A673 (cell line): ENCODE measurements at regions not wholly inside any gene's neighbourhood (a gene's known extent, or its start where the extent isn't known, plus 50 kb on each side); places are given as distances from the start of the nearest gene placed in this dataset.

Source experiments
- BruUV-seq: library from RNA; stranded (reverse); fragments of 400-500 nt; replicated peaks from 2 replicates; lab custom pipeline; 2021; lab: Mats Ljungman, UMichigan
- CTCF ChIA-PET: fragments of 300-600 bp; sonication (Branson Sonifier 250); formaldehyde crosslinking; loops from one replicate; lab custom pipeline; 2022; ENCODE audit warnings: antibody characterized with exemption; lab: Charles Lee
- POLR2A ChIA-PET: fragments of 300-600 bp; sonication (Branson Sonifier 250); formaldehyde crosslinking; loops from one replicate; lab custom pipeline; 2022; ENCODE audit warnings: antibody characterized with exemption; ENCODE audit not compliant: low non-redundant PET; lab: Charles Lee
- DNase-seq: peaks from one replicate; pipeline ENCODE4 v3.0.0-alpha.2; 2015; ENCODE audit warnings: low spot score
- H3K27ac ChIP-seq: fragments of 200-600 bp; sonication (generic); 2 replicates; pipeline ENCODE4 v1.5.1; 2016; ENCODE audit warnings: mixed run types, low read depth, mild to moderate bottlenecking, mixed read lengths, antibody characterized with exemption, low read length; ENCODE audit not compliant: poor library complexity, severe bottlenecking
- H3K27me3 ChIP-seq: fragments of 200-600 bp; sonication (generic); replicated peaks from 2 replicates; pipeline ENCODE4 v1.6.1; 2017; ENCODE audit warnings: mixed run types, low read depth, mild to moderate bottlenecking, mixed read lengths, antibody characterized with exemption, low read length; ENCODE audit not compliant: insufficient read depth, poor library complexity
- H3K36me3 ChIP-seq: fragments of 200-600 bp; sonication (generic); 2 replicates; pipeline ENCODE4 v1.6.1; 2016; ENCODE audit warnings: mixed run types, mild to moderate bottlenecking, mixed read lengths, antibody characterized with exemption, low read length; ENCODE audit not compliant: insufficient read depth, poor library complexity, severe bottlenecking
- H3K4me1 ChIP-seq: fragments of 200-600 bp; sonication (generic); 2 replicates; pipeline ENCODE4 v1.6.1; 2017; ENCODE audit warnings: mixed run types, mild to moderate bottlenecking, mixed read lengths, antibody characterized with exemption, low read length; ENCODE audit not compliant: insufficient read depth, poor library complexity, severe bottlenecking
- H3K4me3 ChIP-seq: fragments of 200-600 bp; sonication (generic); 2 replicates; pipeline ENCODE4 v1.5.1; 2016; ENCODE audit warnings: low read depth, mixed run types, mild to moderate bottlenecking, mixed read lengths, low read length; ENCODE audit not compliant: poor library complexity, severe bottlenecking
- H3K9me3 ChIP-seq: fragments of 200-600 bp; sonication (generic); 2 replicates; pipeline ENCODE4 v1.6.1; 2016; ENCODE audit warnings: mixed run types, low read depth, mild to moderate bottlenecking, mixed read lengths, antibody characterized with exemption, low read length; ENCODE audit not compliant: poor library complexity, severe bottlenecking
- EZH2 ChIP-seq: fragments of 200-600 bp; sonication (generic); IDR thresholded peaks from 2 replicates; pipeline ENCODE4 v1.6.1; 2017; ENCODE audit warnings: borderline replicate concordance, low read depth, mild to moderate bottlenecking, mixed read lengths, antibody characterized with exemption, low read length; ENCODE audit not compliant: poor library complexity, severe bottlenecking
- intact Hi-C: fragments of 100-400 bp; cut with micrococcal nuclease; formaldehyde crosslinking; loops from one replicate; pipeline ENCODE4 v1.10.0; 2022; ENCODE audit not compliant: unreplicated experiment
- TF ChIP-seq, protein P1 (sequence below): fragments of 300-800, 200-600 bp; sonication (generic); conservative IDR thresholded peaks from 2 replicates; pipeline ENCODE4 v1.5.1; 2017; ENCODE audit warnings: low read depth, mild to moderate bottlenecking, antibody characterized with exemption, low read length, moderate library complexity, mixed read lengths

DNA sequence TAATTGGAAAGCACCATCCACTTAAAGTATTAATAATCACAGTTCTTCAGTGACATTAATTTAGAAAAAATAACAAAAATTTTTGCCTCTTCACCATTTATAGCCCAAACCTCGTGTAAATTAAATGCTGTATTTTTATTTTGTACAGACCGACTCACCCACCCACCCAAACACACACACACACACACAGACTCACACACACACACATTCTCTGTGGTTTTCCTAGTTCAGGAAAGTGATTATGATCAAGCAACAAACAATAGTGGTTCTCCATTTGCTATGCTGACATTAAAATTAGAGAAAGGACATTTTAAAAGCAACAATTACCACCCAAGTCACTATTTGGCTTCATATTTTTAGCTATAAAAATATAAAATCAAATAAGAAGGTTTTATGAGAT lies 112.5 kb upstream of the FLRT2 start:
- H3K4me1 ChIP-seq, result peaks cover 12% of the 10 kb centered on the region
- POLR2A ChIA-PET, result no interaction called here
- no peak for DNase-seq
- H3K36me3 ChIP-seq, result no peaks in the 10 kb centered on the region
- no TSS peak for BruUV-seq
- intact Hi-C loops, result no loop called here
- H3K9me3 ChIP-seq, result no peaks in the 10 kb centered on the region
- CTCF ChIA-PET, result no interaction called here
- no peak overlapping the region for H3K27ac ChIP-seq
- no peak for TF ChIP-seq EZH2
- TF ChIP-seq, protein P1, sequence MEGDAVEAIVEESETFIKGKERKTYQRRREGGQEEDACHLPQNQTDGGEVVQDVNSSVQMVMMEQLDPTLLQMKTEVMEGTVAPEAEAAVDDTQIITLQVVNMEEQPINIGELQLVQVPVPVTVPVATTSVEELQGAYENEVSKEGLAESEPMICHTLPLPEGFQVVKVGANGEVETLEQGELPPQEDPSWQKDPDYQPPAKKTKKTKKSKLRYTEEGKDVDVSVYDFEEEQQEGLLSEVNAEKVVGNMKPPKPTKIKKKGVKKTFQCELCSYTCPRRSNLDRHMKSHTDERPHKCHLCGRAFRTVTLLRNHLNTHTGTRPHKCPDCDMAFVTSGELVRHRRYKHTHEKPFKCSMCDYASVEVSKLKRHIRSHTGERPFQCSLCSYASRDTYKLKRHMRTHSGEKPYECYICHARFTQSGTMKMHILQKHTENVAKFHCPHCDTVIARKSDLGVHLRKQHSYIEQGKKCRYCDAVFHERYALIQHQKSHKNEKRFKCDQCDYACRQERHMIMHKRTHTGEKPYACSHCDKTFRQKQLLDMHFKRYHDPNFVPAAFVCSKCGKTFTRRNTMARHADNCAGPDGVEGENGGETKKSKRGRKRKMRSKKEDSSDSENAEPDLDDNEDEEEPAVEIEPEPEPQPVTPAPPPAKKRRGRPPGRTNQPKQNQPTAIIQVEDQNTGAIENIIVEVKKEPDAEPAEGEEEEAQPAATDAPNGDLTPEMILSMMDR, result no peak
- H3K27me3 ChIP-seq, result no peaks in the 10 kb centered on the region
- no peak overlapping the region for H3K4me3 ChIP-seq

DNA sequence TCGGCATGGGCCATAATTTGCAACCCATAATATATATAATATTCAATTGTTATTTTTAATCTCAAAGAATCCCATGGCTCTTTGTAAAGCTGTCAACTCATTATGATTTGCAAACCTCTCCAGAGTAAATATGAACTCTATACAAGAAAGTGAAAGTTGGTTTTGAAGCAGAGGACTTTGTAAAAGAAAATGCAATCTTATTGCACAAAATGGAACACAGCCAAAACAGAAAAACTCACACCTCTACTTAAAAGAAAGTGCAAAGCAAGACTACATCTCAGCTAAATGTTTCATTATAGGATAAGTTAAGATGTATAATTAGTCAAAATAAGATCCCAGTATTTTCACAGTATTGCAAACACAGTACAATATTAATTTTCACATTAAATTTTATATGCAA lies 111.2 kb upstream of the FLRT2 start:
- Histone ChIP-seq H3K27ac (no peak overlapping the region), H3K36me3 (no peaks in the 10 kb centered on the region), H3K27me3 (no peaks in the 10 kb centered on the region), H3K4me1 (peaks cover 12% of the 10 kb centered on the region), H3K9me3 (no peaks in the 10 kb centered on the region), H3K4me3 (no peak overlapping the region)
- no peak for DNase-seq
- TF ChIP-seq, protein P1, result no peak
- no peak for TF ChIP-seq EZH2
- BruUV-seq, result no TSS peak
- POLR2A ChIA-PET, result no interaction called here
- intact Hi-C loops, result no loop called here
- CTCF ChIA-PET, result no interaction called here

DNA sequence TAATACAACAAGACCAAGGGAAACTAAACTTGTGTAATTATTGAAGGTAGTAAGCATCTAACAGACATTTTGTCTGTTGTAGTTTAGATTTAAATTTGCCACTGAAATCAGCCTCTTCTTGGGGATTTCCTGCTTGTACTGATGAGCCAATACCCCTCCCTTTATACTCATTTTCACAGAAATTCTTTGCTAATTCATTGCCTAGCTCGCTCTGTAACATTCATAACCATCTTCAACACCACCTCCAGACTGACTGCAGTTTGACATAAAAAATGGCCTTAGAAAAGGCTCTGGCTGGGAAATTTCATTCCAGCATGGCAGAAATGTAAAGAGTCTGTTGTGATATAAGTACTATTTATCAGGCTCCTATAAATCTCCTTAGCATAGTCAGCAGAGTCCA lies 109.7 kb upstream of the FLRT2 start:
- TF ChIP-seq, protein P1, result no peak
- no peak for TF ChIP-seq EZH2
- no peaks in the 10 kb centered on the region for H3K36me3 ChIP-seq
- H3K27me3 ChIP-seq, result no peaks in the 10 kb centered on the region
- BruUV-seq, result no TSS peak
- peaks cover 12% of the 10 kb centered on the region for H3K4me1 ChIP-seq
- ChIA-PET POLR2A (no interaction called here), CTCF (no interaction called here)
- intact Hi-C loops, result no loop called here
- H3K9me3 ChIP-seq, result no peaks in the 10 kb centered on the region
- no peak overlapping the region for H3K4me3 ChIP-seq
- H3K27ac ChIP-seq, result no peak overlapping the region
- no peak for DNase-seq
